Tibial artery (tissue), 4 donors: ENCODE measurements at regions not wholly inside any gene's neighbourhood (a gene's known extent, or its start where the extent isn't known, plus 50 kb on each side); places are given as distances from the start of the nearest gene placed in this dataset.

Experiments used
- DNase-seq, 2 donors: peaks; one replicate each; pipeline ENCODE4 v3.0.0-alpha.2; 2019
- H3K27ac ChIP-seq, 2 donors: fragments of 200-600 bp; sonication (generic) in 1 of 2; 1 replicate in 1 of 2; 2 replicates in 1 of 2; pipeline ENCODE4 v1.5.1; 2018 to 2019; ENCODE audit warnings: mild to moderate bottlenecking in 1 of 2
- H3K27me3 ChIP-seq, 2 donors: fragments of 200-600 bp; sonication (generic) in 1 of 2; one replicate each; pipeline versions ENCODE4 v1.5.1 to v1.6.0; 2016 to 2019
- H3K36me3 ChIP-seq, 3 donors: fragments of 200-600 bp; sonication (generic) in 2 of 3; one replicate each; pipeline ENCODE4 v1.5.1; 2016 to 2019; ENCODE audit warnings: mild to moderate bottlenecking in 2 of 3
- H3K4me1 ChIP-seq, 4 donors: fragments of 200-600 bp; sonication (generic) in 2 of 4; 1 replicate in 3 of 4; 2 replicates in 1 of 4; pipeline ENCODE4 v1.5.1; 2016 to 2019
- H3K4me3 ChIP-seq, 2 donors: fragments of 200-600 bp; sonication (generic) in 1 of 2; 1 replicate in 1 of 2; 2 replicates in 1 of 2; pipeline ENCODE4 v1.5.1; 2018 to 2019; ENCODE audit warnings: mild to moderate bottlenecking in 2 of 2
- H3K9me3 ChIP-seq, 3 donors: fragments of 200-600 bp; sonication (generic) in 1 of 3; one replicate each; pipeline ENCODE4 v1.5.1; 2016 to 2019
- intact Hi-C: fragments of 100-400 bp; cut with DNase I; formaldehyde crosslinking; loops from one replicate; pipeline ENCODE4 v1.15.0; 2023; ENCODE audit warnings: low total_unique reads
- TF ChIP-seq, protein P1 (sequence below), 2 experiments: fragments of 200-600 bp in 1 of 2; fragments of 450-650 bp in 1 of 2; IDR thresholded peaks; one replicate each; pipeline ENCODE4 v1.5.1; 2017 to 2019; ENCODE audit warnings: antibody characterized with exemption in 2 of 2, mild to moderate bottlenecking in 1 of 2, moderate library complexity in 1 of 2

DNA sequence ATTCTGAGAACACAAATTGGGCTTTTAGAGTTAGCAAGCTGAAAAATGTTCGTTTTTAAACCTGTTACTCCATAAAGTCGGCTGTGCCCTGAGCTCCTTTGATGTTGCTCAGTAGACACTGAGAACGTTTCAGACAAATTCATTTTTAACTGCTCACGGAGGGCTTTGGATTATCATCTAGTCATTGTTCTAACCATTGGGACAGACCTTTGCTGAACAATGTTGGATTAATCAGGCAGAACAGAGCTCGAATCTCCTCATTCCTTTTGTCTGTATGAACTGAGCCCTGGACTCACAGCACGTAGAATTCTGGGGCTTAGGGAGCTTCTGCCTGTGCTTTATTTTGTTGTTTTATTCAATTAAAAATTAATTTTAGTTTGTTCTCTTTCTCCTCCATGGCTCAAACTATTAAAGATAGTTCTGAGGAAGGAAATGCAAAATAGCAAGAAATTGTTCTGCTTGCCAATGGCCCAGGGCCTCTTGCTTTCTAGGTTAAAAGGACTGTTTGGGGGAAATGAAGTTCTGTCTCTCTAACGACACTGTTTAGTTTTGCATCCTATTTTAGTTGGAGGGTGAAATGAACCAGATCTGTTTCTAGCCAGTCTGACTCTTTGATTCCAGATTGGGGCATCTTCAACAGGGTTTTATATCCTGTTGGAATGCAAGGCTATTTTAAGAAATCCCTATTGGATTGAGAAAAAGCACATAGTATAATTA, 114.7 kb upstream of the CXCR4 start:
- H3K27ac ChIP-seq = no peak overlapping the region
- no peak overlapping the region for H3K4me3 ChIP-seq
- H3K9me3 ChIP-seq = no peaks in the 10 kb centered on the region
- intact Hi-C loops = no loop called here
- peaks cover 0 to 2% (median 0%) of the 10 kb centered on the region in 4 donors for H3K4me1 ChIP-seq
- H3K27me3 ChIP-seq = peaks cover 0 to 3% of the 10 kb centered on the region in 2 donors
- DNase-seq = no peak
- H3K36me3 ChIP-seq = no peaks in the 10 kb centered on the region
- TF ChIP-seq, protein P1, sequence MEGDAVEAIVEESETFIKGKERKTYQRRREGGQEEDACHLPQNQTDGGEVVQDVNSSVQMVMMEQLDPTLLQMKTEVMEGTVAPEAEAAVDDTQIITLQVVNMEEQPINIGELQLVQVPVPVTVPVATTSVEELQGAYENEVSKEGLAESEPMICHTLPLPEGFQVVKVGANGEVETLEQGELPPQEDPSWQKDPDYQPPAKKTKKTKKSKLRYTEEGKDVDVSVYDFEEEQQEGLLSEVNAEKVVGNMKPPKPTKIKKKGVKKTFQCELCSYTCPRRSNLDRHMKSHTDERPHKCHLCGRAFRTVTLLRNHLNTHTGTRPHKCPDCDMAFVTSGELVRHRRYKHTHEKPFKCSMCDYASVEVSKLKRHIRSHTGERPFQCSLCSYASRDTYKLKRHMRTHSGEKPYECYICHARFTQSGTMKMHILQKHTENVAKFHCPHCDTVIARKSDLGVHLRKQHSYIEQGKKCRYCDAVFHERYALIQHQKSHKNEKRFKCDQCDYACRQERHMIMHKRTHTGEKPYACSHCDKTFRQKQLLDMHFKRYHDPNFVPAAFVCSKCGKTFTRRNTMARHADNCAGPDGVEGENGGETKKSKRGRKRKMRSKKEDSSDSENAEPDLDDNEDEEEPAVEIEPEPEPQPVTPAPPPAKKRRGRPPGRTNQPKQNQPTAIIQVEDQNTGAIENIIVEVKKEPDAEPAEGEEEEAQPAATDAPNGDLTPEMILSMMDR (IDR thresholded peaks at IDR 0.05) = no peak

DNA sequence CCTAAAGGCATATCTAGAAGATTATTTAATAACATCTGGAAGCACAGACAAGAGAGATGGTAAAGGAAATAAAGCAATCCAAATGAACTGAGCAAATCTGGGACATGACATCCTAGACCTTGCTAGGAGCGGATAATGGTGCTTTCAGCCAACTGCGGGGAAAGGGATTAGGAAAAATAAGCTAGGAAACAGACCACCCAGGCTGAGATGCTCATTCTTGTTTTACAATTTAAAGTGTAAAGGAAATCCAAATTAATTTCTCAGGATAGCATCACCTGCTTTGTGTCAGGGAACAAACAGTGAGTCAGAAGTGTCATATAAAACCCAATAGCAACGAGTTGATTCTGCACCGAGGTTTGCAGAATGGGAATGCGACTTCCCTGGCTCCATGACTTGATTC, 112.5 kb upstream of the CXCR4 start:
- TF ChIP-seq, protein P1 (IDR thresholded peaks at IDR 0.05) = no peak
- H3K27ac ChIP-seq = no peak overlapping the region
- peaks cover 0 to 3% of the 10 kb centered on the region in 2 donors for H3K27me3 ChIP-seq
- DNase-seq = no peak
- intact Hi-C loops = no loop called here
- H3K4me1 ChIP-seq = peaks cover 0 to 2% (median 0%) of the 10 kb centered on the region in 4 donors
- no peaks in the 10 kb centered on the region for H3K36me3 ChIP-seq
- no peaks in the 10 kb centered on the region for H3K9me3 ChIP-seq
- H3K4me3 ChIP-seq = no peak overlapping the region

DNA sequence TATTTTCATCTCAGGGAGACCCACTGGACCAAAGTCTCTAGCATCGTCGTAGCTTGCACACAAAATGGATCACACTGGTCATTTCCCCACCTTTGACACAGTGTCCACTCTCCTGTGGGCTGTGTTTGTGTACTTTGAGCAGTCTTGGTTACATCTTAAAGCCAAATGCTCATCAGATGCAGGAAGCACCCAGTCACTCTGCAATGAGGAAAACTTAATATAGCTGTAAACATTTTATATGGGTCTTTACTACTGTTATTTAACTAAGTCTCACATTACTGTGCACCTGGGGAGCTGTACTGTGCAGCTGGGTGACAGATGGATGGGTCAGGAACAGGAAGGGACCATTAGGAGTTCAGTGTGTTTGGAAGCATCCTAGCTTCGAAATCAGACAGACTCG, 109.0 kb upstream of the CXCR4 start:
- H3K4me3 ChIP-seq = no peak overlapping the region
- H3K27me3 ChIP-seq = peaks cover 0 to 3% of the 10 kb centered on the region in 2 donors
- no peaks in the 10 kb centered on the region for H3K4me1 ChIP-seq
- H3K9me3 ChIP-seq = no peaks in the 10 kb centered on the region
- no peaks in the 10 kb centered on the region for H3K36me3 ChIP-seq
- intact Hi-C loops = no loop called here
- TF ChIP-seq, protein P1 (IDR thresholded peaks at IDR 0.05) = no peak
- H3K27ac ChIP-seq = no peak overlapping the region
- DNase-seq = no peak

DNA sequence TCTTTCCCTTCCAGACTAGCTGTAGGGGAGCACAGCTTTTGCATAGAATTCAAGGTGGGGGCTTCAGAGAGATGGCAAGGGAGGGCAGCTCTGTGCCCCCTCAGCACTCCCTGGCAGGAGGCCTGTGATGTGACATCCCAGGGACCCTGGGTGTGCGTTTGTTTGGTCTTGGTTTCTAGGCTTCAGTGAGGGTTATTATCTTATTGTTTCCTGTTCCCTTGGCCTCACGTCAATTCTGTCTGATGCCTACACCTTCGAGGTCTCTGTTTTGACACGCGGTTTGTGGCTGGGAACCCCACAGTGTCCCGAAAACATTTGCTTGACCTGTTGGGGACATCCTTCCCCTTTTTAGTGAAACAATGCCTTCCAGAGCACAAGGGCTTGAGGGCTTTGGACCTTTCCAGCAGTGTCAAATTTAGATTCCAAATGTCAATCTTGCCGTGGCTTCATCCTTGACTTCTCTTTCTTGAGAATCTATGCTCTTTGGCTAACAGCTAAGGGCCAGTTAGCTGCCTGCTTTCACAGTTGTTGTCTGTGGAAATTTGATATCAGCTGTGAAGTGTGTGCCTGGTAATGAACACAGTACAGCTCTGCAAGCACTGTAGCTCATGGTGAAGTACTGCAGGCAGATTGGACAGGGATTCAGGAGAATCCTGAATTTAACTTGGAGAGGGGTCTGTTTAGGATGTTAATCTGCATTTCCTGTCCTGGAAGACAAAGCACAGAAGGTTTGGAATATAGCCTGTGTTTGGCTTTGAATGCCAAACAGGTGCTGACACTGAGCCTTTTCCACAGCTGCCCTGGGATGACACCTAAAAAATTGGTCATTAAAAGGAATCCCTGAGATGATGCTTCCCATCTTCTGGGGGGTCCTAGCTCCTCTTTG, 108.2 kb upstream of the CXCR4 start:
- H3K27ac ChIP-seq = no peak overlapping the region

GRCh38 chr2:136223274-136223673, 105.3 kb upstream of the CXCR4 start:
- Histone ChIP-seq H3K36me3 (no peaks in the 10 kb centered on the region), H3K9me3 (no peaks in the 10 kb centered on the region), H3K4me3 (no peak overlapping the region), H3K4me1 (no peaks in the 10 kb centered on the region), H3K27ac (no peak overlapping the region), H3K27me3 (no peaks in the 10 kb centered on the region)
- no peak for DNase-seq
- intact Hi-C loops = no loop called here
- TF ChIP-seq, protein P1 (IDR thresholded peaks at IDR 0.05) = no peak

More for the DNA sequence above, 108.2 kb upstream of the CXCR4 start:
- intact Hi-C loops = no loop called here
- Histone ChIP-seq H3K27me3 (peaks cover 0 to 3% of the 10 kb centered on the region in 2 donors), H3K36me3 (no peaks in the 10 kb centered on the region), H3K4me3 (no peak overlapping the region), H3K9me3 (no peaks in the 10 kb centered on the region), H3K4me1 (no peaks in the 10 kb centered on the region)
- TF ChIP-seq, protein P1 (IDR thresholded peaks at IDR 0.05) = no peak
- no peak for DNase-seq
